RWPE2 (cell line): ENCODE measurements at regions not wholly inside any gene's neighbourhood (a gene's known extent, or its start where the extent isn't known, plus 50 kb on each side); places are given as distances from the start of the nearest gene placed in this dataset.
"Not testable (repeated sequence)": the region's sequence is repeated elsewhere in the genome, so short reads cannot be mapped to it uniquely, and the experiment has no call there.

Source experiments
- ATAC-seq: fragments of 200-7000 bp; cut with Tn5 transposase; 3 replicates; pipeline ENCODE4 v1.9.1; 2021; ENCODE audit warnings: low read depth
- DNase-seq: peaks from one replicate; pipeline ENCODE4 v3.0.0-alpha.2; 2020; ENCODE audit warnings: low spot score
- H3K27ac ChIP-seq: fragments of 450-650 bp; 2 replicates; pipeline ENCODE4 v1.5.1; 2017; ENCODE audit warnings: mild to moderate bottlenecking; ENCODE audit not compliant: poor library complexity, severe bottlenecking
- H3K27me3 ChIP-seq: fragments of 250-450 bp; sonication (Bioruptor Pico); 2 replicates; pipeline ENCODE4 v1.5.1; 2021; ENCODE audit warnings: mild to moderate bottlenecking, moderate library complexity; ENCODE audit not compliant: insufficient read depth, poor library complexity, severe bottlenecking
- H3K36me3 ChIP-seq: fragments of 250-450 bp; sonication (Bioruptor Pico); 2 replicates; pipeline ENCODE4 v1.5.1; 2020; ENCODE audit warnings: low read depth, mild to moderate bottlenecking, moderate library complexity
- H3K4me1 ChIP-seq: fragments of 250-450 bp; sonication (Bioruptor Pico); 2 replicates; pipeline ENCODE4 v1.5.1; 2021; ENCODE audit warnings: mild to moderate bottlenecking, moderate library complexity; ENCODE audit not compliant: insufficient read depth, poor library complexity, severe bottlenecking
- H3K4me3 ChIP-seq: fragments of 250-450 bp; sonication (Bioruptor Pico); 2 replicates; pipeline ENCODE4 v1.5.1; 2021; ENCODE audit warnings: mild to moderate bottlenecking, moderate library complexity; ENCODE audit not compliant: severe bottlenecking
- H3K9me3 ChIP-seq: fragments of 250-450 bp; sonication (Bioruptor Pico); 2 replicates; pipeline ENCODE4 v1.5.1; 2021; ENCODE audit warnings: mild to moderate bottlenecking, moderate library complexity; ENCODE audit not compliant: severe bottlenecking
- TF ChIP-seq, protein P1 (sequence below): fragments of 450-650 bp; IDR thresholded peaks from one replicate; pipeline ENCODE4 v1.5.1; 2017; ENCODE audit warnings: mild to moderate bottlenecking, moderate library complexity; ENCODE audit not compliant: poor library complexity, severe bottlenecking

DNA sequence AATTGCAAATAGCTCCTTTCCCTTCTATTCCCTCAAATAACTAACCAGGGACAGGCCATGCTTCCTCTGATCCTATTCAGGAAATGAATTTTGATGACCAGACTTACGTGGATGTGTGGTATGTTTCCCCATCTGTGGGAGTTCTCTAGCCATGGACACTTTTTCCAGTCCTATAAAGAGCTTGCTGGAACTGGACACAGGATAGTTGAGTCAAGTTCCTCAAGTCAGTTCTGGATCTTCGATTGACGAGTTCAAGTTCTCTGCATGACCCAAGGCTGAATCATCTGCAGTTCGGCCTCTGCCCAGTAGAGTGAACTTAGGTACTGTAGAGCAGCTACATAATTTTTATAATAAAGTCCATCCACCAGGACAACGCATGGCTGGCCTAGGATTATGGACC lies 52.7 kb upstream of the CCND1 start:
- H3K27me3 ChIP-seq: no peaks in the 10 kb centered on the region
- H3K36me3 ChIP-seq: no peaks in the 10 kb centered on the region
- ATAC-seq: peak; percentile 77
- peaks cover 15% of the 10 kb centered on the region for H3K4me1 ChIP-seq
- DNase-seq: no peak
- H3K9me3 ChIP-seq: no peaks in the 10 kb centered on the region
- H3K27ac ChIP-seq: peak overlapping the region; percentile 87
- TF ChIP-seq, protein P1, sequence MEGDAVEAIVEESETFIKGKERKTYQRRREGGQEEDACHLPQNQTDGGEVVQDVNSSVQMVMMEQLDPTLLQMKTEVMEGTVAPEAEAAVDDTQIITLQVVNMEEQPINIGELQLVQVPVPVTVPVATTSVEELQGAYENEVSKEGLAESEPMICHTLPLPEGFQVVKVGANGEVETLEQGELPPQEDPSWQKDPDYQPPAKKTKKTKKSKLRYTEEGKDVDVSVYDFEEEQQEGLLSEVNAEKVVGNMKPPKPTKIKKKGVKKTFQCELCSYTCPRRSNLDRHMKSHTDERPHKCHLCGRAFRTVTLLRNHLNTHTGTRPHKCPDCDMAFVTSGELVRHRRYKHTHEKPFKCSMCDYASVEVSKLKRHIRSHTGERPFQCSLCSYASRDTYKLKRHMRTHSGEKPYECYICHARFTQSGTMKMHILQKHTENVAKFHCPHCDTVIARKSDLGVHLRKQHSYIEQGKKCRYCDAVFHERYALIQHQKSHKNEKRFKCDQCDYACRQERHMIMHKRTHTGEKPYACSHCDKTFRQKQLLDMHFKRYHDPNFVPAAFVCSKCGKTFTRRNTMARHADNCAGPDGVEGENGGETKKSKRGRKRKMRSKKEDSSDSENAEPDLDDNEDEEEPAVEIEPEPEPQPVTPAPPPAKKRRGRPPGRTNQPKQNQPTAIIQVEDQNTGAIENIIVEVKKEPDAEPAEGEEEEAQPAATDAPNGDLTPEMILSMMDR: peak; percentile 43
- H3K4me3 ChIP-seq: no peak overlapping the region

DNA sequence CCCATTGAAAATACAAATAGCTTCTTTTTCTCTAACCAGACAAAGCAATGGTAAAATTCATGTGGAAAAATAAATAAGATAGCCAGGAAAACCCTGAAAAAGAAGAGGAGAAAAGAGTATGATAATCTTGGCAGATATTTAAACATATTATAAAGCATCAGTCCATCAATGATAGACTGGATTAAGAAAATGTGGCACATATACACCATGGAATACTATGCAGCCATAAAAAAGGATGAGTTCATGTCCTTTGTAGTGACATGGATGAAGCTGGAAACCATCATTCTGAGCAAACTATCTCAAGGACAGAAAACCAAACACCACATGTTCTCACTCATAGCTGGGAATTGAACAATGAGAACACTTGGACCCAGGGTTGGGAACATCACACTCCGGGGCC lies 50.9 kb upstream of the CCND1 start:
- DNase-seq, H3K27me3 ChIP-seq, H3K4me3 ChIP-seq, H3K9me3 ChIP-seq, H3K27ac ChIP-seq, H3K36me3 ChIP-seq, ATAC-seq: not testable (repeated sequence)
- H3K4me1 ChIP-seq: peaks cover 15% of the 10 kb centered on the region
